ENCODE measurements at regions not wholly inside any gene's neighbourhood (a gene's known extent, or its start where the extent isn't known, plus 50 kb on each side); places are given as distances from the start of the nearest gene placed in this dataset.

DNA sequence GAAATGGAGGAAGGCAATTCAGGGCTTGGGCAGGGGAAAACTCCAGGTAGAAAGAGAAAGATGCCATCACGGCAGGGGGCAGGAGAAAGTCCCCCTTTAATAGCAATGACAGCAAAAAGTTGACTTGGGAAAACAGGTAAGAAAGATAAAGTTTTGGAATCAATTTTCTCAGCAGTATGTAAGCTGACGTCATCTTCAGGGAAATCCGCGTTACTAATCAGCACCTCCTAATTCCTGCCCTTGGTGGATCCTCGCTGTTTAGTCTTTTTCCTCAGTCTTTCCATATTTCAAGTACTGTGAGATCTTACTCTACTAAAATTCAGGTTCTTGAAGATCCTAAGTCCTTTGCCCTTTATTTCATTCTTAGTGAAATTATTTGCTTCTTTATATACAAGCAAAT, 233.0 kb downstream of the MREG start:
- no peak for TF ChIP-seq POLR2A (IDR thresholded peaks at IDR 0.05)
- TF ChIP-seq, protein P1, sequence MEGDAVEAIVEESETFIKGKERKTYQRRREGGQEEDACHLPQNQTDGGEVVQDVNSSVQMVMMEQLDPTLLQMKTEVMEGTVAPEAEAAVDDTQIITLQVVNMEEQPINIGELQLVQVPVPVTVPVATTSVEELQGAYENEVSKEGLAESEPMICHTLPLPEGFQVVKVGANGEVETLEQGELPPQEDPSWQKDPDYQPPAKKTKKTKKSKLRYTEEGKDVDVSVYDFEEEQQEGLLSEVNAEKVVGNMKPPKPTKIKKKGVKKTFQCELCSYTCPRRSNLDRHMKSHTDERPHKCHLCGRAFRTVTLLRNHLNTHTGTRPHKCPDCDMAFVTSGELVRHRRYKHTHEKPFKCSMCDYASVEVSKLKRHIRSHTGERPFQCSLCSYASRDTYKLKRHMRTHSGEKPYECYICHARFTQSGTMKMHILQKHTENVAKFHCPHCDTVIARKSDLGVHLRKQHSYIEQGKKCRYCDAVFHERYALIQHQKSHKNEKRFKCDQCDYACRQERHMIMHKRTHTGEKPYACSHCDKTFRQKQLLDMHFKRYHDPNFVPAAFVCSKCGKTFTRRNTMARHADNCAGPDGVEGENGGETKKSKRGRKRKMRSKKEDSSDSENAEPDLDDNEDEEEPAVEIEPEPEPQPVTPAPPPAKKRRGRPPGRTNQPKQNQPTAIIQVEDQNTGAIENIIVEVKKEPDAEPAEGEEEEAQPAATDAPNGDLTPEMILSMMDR (IDR thresholded peaks at IDR 0.05), result no peak
